GM23338 (cell line): ENCODE measurements at regions not wholly inside any gene's neighbourhood (a gene's known extent, or its start where the extent isn't known, plus 50 kb on each side); places are given as distances from the start of the nearest gene placed in this dataset.

Experiments used
- ATAC-seq: fragments of 200-7000 bp; cut with Tn5 transposase; 3 replicates; pipeline ENCODE4 v1.9.1; 2020
- DNase-seq: peaks from one replicate; pipeline ENCODE4 v3.0.0-alpha.2; 2015; ENCODE audit warnings: low spot score
- H2AFZ ChIP-seq: fragments of 200-600 bp; sonication (generic); 2 replicates; pipeline ENCODE4 v1.8.0; 2016; ENCODE audit warnings: antibody characterized with exemption, mild to moderate bottlenecking, moderate library complexity
- H3F3A ChIP-seq: fragments of 200-600 bp; sonication (generic); replicated peaks from 2 replicates; pipeline ENCODE4 v1.8.0; 2017; ENCODE audit warnings: antibody characterized with exemption, mixed run types, low read depth
- H3K27ac ChIP-seq: fragments of 200-600 bp; sonication (generic); 2 replicates; pipeline ENCODE4 v1.6.1; 2016; ENCODE audit warnings: low read depth
- H3K27me3 ChIP-seq: fragments of 200-600 bp; sonication (generic); 2 replicates; pipeline ENCODE4 v1.8.0; 2016; ENCODE audit warnings: mild to moderate bottlenecking, mixed run types, moderate library complexity; ENCODE audit not compliant: insufficient read depth
- H3K36me3 ChIP-seq: fragments of 200-600 bp; sonication (generic); 2 replicates; pipeline ENCODE4 v1.8.0; 2016; ENCODE audit warnings: mild to moderate bottlenecking; ENCODE audit not compliant: insufficient read depth
- H3K4me1 ChIP-seq: fragments of 200-600 bp; sonication (generic); 2 replicates; pipeline ENCODE4 v1.8.0; 2016; ENCODE audit warnings: mild to moderate bottlenecking, moderate library complexity; ENCODE audit not compliant: insufficient read depth
- H3K4me2 ChIP-seq: fragments of 200-600 bp; sonication (generic); 2 replicates; pipeline ENCODE4 v1.7.1; 2017; ENCODE audit warnings: mixed run types
- H3K4me3 ChIP-seq: fragments of 200-600 bp; sonication (generic); 2 replicates; pipeline ENCODE4 v1.6.1; 2016; ENCODE audit warnings: mixed run types
- H3K79me2 ChIP-seq: fragments of 200-600 bp; sonication (generic); replicated peaks from 2 replicates; pipeline ENCODE4 v1.8.0; 2017; ENCODE audit warnings: mild to moderate bottlenecking; ENCODE audit not compliant: insufficient read depth
- H3K9me2 ChIP-seq: fragments of 200-600 bp; sonication (generic); 2 replicates; pipeline ENCODE4 v1.8.0; 2017; ENCODE audit not compliant: insufficient read depth
- H4K20me1 ChIP-seq: fragments of 200-600 bp; sonication (generic); replicated peaks from 2 replicates; pipeline ENCODE4 v1.8.0; 2017; ENCODE audit warnings: mild to moderate bottlenecking; ENCODE audit not compliant: insufficient read depth
- H3K27ac Mint-ChIP-seq: 2 replicates; pipeline ENCODE4 v1.8.0; 2020; ENCODE audit warnings: inconsistent platforms, mild to moderate bottlenecking, moderate library complexity, mixed read lengths
- H3K27me3 Mint-ChIP-seq: 3 replicates; pipeline ENCODE4 v1.8.0; 2022; ENCODE audit warnings: low read depth, mild to moderate bottlenecking, moderate library complexity, mixed read lengths, inconsistent platforms; ENCODE audit not compliant: insufficient read depth, poor library complexity
- H3K36me3 Mint-ChIP-seq: 3 replicates; pipeline ENCODE4 v1.8.0; 2021; ENCODE audit warnings: low read depth, mild to moderate bottlenecking, inconsistent platforms, moderate library complexity, mixed read lengths
- H3K4me1 Mint-ChIP-seq: 3 replicates; pipeline ENCODE4 v1.8.0; 2020; ENCODE audit warnings: mild to moderate bottlenecking, inconsistent platforms, mixed read lengths
- H3K4me3 Mint-ChIP-seq: 3 replicates; pipeline ENCODE4 v1.8.0; 2021; ENCODE audit warnings: moderate library complexity, mild to moderate bottlenecking, inconsistent platforms, mixed read lengths
- H3K9me3 Mint-ChIP-seq: 3 replicates; pipeline ENCODE4 v1.8.0; 2020; ENCODE audit warnings: moderate library complexity, mild to moderate bottlenecking, inconsistent platforms, mixed read lengths
- CREB1 ChIP-seq: fragments of 250-450 bp; sonication (Bioruptor Pico); IDR thresholded peaks from 2 replicates; pipeline ENCODE4 v1.5.0; 2020; ENCODE audit warnings: low read depth, mild to moderate bottlenecking, moderate library complexity
- CTCF ChIP-seq, 2 experiments: fragments of 200-600 bp in 1 of 2; sonication (generic) in 1 of 2; conservative IDR thresholded peaks; 2 replicates each; pipeline versions ENCODE4 v1.5.1 to v1.6.1; 2016 to 2017; ENCODE audit warnings: antibody characterized with exemption in 2 of 2, low read depth in 2 of 2, mild to moderate bottlenecking in 2 of 2, moderate library complexity in 1 of 2
- EZH2phosphoT487 ChIP-seq: fragments of 200-600 bp; sonication (generic); IDR thresholded peaks from one replicate; pipeline ENCODE4 v1.8.1; 2018; ENCODE audit warnings: antibody characterized with exemption; ENCODE audit not compliant: unreplicated experiment
- JUNB ChIP-seq: IDR thresholded peaks from one replicate; pipeline ENCODE4 v1.6.1; 2016; ENCODE audit warnings: antibody characterized with exemption; ENCODE audit not compliant: unreplicated experiment
- NANOG ChIP-seq: IDR thresholded peaks from 2 replicates; pipeline ENCODE4 v1.6.1; 2016; ENCODE audit warnings: antibody characterized with exemption, borderline replicate concordance
- POLR2AphosphoS5 ChIP-seq: IDR thresholded peaks from 2 replicates; pipeline ENCODE4 v1.6.1; 2016; ENCODE audit warnings: antibody characterized with exemption, low read depth
- ZNF331 ChIP-seq: fragments of 250-450 bp; sonication (Bioruptor Pico); IDR thresholded peaks from 2 replicates; pipeline ENCODE4 v1.5.0; 2020; ENCODE audit warnings: low read depth, mild to moderate bottlenecking, moderate library complexity
- ZNF462 ChIP-seq: fragments of 250-450 bp; sonication (Bioruptor Pico); IDR thresholded peaks from 2 replicates; pipeline ENCODE4 v1.5.0; 2020; ENCODE audit warnings: mild to moderate bottlenecking, moderate library complexity

- Histone ChIP-seq H3K9me2 (no peaks in the 10 kb centered on the region), H3K27me3 (no peaks in the 10 kb centered on the region), H3K79me2 (no peaks in the 10 kb centered on the region), H4K20me1 (no peaks in the 10 kb centered on the region), H3K4me2 (no peak overlapping the region), H3F3A (no peaks in the 10 kb centered on the region), H3K4me1 (no peaks in the 10 kb centered on the region), H3K27ac (no peak overlapping the region), H3K4me3 (no peak overlapping the region), H2AFZ (no peak overlapping the region), H3K36me3 (no peaks in the 10 kb centered on the region)
- no peaks in the 10 kb centered on the region for H3K4me1 Mint-ChIP-seq
- no peaks in the 10 kb centered on the region for H3K36me3 Mint-ChIP-seq
- no peak overlapping the region for H3K4me3 Mint-ChIP-seq
- DNase-seq = no peak
- H3K9me3 Mint-ChIP-seq = no peaks in the 10 kb centered on the region
- H3K27ac Mint-ChIP-seq = no peak overlapping the region
- no peak for TF ChIP-seq NANOG
- TF ChIP-seq EZH2phosphoT487 = no peak
- TF ChIP-seq ZNF462 (CRISPR knock-in tag) = no peak
- TF ChIP-seq ZNF331 (CRISPR knock-in tag) = no peak
- TF ChIP-seq JUNB = no peak
- TF ChIP-seq CREB1 (CRISPR knock-in tag) = no peak
- peaks cover 2% of the 10 kb centered on the region for H3K27me3 Mint-ChIP-seq
- ATAC-seq = no peak
Observed at GRCh38 chr3:103711670-103712069, 1276.9 kb downstream of the ZPLD1 start.

GRCh38 chr3:103712320-103713008, 1277.6 kb downstream of the ZPLD1 start:
- H3K4me1 Mint-ChIP-seq = no peaks in the 10 kb centered on the region
- H3K4me3 ChIP-seq = no peak overlapping the region
- no peaks in the 10 kb centered on the region for H3K79me2 ChIP-seq
- no peak overlapping the region for H3K4me3 Mint-ChIP-seq
- no peaks in the 10 kb centered on the region for H3F3A ChIP-seq
- no peaks in the 10 kb centered on the region for H3K4me1 ChIP-seq
- no peaks in the 10 kb centered on the region for H4K20me1 ChIP-seq
- peaks cover 2% of the 10 kb centered on the region for H3K27me3 Mint-ChIP-seq
- no peak overlapping the region for H3K27ac Mint-ChIP-seq
- H3K9me2 ChIP-seq = no peaks in the 10 kb centered on the region
- DNase-seq (peak; percentile 1), ATAC-seq (no peak)
- H3K27me3 ChIP-seq = no peaks in the 10 kb centered on the region
- no peaks in the 10 kb centered on the region for H3K36me3 ChIP-seq
- no peaks in the 10 kb centered on the region for H3K36me3 Mint-ChIP-seq
- H3K4me2 ChIP-seq = no peak overlapping the region
- no peak overlapping the region for H3K27ac ChIP-seq
- H2AFZ ChIP-seq = no peak overlapping the region
- H3K9me3 Mint-ChIP-seq = no peaks in the 10 kb centered on the region
- TF ChIP-seq POLR2AphosphoS5 = no peak
- TF ChIP-seq CTCF (conservative IDR thresholded peaks at IDR 0.05; ENCODE audit: low read depth in 2 of 2) = no peak
